GM12873 (cell line): ENCODE measurements at regions not wholly inside any gene's neighbourhood (a gene's known extent, or its start where the extent isn't known, plus 50 kb on each side); places are given as distances from the start of the nearest gene placed in this dataset.

ENCODE experiments used
- TF ChIP-seq, protein P1 (sequence below): IDR thresholded peaks from 2 replicates; pipeline ENCODE4 v1.5.1; 2012; ENCODE audit warnings: low read depth, mild to moderate bottlenecking, moderate library complexity, low read length, control low read depth; ENCODE audit not compliant: insufficient read depth; ENCODE audit errors: missing control alignments

DNA sequence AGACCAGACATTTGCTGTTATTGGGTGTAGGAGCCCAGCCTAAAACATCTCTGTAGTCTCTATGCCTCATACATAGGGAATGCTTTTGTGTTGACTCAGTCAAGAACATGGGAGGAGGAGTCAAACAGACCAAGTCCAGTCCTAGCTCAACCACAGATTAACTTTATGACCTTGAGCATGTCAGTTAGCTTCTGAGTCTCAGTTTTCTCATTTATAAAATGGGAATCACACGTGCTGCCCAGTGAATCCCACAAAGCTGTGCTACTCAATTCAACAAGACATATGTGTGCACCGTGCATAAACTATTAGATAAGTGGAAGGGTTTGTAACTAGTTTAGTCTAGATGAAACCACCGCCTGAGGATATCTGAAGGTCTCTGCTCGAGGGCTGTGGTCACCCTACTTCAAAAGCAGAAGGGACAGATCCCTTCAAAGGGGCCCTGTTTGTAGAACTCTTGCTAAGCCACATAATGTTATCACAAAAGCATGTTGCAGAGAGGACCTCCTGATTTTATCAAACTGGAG lies 109.5 kb upstream of the NFIA start:
- TF ChIP-seq, protein P1, sequence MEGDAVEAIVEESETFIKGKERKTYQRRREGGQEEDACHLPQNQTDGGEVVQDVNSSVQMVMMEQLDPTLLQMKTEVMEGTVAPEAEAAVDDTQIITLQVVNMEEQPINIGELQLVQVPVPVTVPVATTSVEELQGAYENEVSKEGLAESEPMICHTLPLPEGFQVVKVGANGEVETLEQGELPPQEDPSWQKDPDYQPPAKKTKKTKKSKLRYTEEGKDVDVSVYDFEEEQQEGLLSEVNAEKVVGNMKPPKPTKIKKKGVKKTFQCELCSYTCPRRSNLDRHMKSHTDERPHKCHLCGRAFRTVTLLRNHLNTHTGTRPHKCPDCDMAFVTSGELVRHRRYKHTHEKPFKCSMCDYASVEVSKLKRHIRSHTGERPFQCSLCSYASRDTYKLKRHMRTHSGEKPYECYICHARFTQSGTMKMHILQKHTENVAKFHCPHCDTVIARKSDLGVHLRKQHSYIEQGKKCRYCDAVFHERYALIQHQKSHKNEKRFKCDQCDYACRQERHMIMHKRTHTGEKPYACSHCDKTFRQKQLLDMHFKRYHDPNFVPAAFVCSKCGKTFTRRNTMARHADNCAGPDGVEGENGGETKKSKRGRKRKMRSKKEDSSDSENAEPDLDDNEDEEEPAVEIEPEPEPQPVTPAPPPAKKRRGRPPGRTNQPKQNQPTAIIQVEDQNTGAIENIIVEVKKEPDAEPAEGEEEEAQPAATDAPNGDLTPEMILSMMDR = no peak

DNA sequence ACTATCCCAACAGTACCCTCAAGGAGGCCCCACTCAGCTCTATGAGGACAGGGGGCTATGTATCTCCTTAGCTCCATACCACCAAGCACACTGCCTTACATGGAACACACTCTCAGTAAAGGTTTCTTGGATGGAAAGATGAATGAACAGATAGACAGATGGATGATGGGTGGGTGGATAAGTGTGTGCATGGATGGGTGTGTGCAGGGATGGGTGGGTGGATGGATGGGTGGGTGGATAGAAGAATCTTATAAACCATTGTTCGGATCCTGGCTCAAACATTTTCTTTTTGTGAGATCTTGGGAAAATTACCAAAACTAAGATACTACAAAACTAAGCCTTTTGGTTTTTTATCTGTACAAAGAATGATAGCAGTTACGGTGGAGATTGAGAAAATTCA lies 111.0 kb upstream of the NFIA start:
- TF ChIP-seq, protein P1 = no peak

DNA sequence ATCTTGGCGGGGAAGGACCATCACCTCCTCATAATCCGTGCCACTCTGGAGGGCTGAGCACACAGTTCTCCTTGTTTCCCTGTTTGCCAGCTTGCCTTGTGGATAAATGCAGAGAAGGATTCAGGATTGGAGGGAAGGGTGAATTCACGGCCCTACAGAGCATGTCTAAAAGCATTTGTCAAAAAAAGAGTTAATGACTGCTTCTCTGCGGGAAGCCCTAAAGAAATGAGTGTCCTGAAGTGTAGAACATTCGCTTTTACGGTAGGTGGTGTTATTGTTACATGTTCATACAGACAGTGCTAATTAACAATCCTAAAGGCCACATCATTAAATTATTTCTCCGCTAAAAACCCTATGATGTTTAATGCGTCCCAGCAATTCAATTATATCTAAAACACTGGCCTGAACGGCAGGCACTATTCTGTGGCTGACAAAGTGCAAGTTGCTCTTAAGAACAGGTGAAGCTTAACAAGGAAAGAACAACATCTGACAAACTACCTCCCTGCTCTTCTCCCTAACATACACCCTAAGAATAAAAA lies 112.3 kb upstream of the NFIA start:
- TF ChIP-seq, protein P1 = no peak

DNA sequence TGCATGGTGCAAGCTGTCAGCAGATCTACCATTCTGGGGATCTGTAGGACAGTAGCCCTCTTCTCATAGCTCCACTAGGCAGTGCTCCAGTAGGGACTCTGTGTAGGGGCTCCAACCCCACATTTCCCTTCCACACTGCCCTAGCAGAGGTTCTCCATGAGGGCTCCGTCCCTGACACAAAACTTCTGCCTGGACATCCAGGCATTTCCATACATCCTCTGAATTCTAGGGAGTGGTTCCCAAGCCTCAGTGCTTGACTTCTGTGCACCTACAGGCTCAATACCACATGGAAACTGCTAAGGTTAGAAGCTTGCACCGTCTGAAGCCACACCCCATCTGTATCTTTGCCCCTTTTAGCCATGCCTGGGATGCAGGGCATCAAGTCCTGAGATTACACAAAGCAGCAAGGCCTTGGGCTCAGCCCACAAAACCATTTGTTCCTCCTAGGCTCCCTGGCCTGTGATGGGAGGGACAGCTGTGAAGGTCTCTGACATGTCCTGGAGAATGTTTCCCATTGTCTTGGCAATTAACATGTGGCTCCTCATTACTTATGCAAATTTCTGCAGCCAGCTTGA lies 117.0 kb upstream of the NFIA start:
- TF ChIP-seq, protein P1 = no peak

DNA sequence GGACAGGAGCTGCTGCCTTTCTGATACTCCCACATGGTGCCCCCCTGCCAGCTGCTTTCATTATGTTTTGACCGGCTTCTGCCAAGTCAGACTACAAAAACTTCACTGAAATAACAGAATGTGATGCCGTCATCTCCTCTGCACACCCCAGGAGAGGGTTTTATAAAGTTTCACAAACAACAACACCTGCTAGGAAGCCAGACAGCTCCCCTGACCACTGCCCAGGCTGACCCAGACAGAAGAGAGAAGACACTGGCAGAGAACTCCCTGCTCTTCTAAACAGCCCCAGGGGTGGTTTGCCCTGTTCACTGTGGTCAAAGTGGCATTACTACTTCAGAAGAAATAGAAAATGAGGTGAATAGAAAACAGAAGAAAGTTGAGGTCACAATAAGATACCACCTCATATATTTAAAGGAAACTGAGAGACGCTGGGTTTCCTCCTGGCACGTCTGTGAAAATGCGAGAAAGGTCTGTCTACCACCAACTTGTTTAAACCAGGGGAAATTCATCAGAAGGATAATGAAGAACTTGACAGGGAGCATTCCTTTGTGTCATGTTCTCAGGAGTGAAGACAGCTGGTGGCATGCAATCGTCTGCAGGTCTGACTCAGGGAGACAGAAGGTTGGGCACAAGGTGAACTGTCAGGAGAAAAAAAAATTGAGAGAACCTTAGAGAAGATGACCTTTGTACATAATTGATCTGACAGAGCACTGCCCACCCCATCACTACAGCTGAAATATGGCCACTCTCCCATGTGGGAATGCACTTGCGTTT lies 119.0 kb upstream of the NFIA start:
- TF ChIP-seq, protein P1 = no peak

DNA sequence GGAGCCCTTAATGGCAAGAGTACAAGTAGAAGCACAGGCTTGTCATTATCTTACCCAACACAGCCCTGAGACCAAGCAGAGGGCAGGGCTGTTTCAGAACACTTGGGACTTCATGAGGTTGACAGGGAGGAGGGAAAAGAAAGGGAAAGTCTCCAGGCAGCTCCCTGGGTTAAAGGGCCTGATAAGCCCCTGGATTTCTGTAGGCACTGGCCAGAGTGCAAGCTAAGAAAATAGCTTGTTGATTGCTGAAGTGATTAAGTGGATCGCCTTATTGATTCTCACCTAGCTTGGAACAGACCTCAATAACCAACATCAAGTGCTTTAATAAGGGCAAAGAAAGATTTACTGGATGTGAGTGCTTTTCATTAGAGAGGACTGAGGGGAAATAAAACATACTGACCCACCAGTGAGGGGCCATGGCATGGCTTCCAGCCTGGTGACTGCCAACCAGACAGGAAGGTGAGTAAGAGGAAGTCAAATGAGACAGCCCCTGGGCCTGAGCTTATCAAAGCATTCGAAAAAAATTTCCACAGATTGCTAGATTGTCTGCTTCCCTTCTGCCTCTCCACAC lies 121.4 kb upstream of the NFIA start:
- TF ChIP-seq, protein P1 = no peak

DNA sequence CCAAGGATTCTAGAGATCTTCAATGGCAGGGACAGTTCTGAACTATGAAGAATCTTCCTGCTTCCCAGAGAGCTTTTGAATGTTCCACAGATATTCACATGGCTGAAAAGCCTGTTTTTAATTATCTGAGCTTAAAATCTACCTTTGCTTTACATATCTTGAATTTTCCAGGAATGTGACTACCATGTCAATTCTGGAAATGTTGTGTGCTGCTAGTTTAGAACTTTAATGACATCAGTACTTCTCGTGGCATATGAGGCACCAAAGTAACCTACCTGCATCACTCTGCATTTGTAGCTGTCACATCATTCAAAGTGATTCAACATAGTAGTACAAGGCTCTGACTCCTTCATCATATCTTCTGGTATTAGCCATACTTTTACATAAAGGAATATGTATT lies 122.7 kb upstream of the NFIA start:
- TF ChIP-seq, protein P1 = no peak
